Neural progenitor cell (in vitro differentiated cells): ENCODE measurements at regions not wholly inside any gene's neighbourhood (a gene's known extent, or its start where the extent isn't known, plus 50 kb on each side); places are given as distances from the start of the nearest gene placed in this dataset.

ENCODE experiments used
- CTCF ChIP-seq: fragments of 200-600 bp; sonication (generic); IDR thresholded peaks from 2 replicates; pipeline ENCODE4 v1.5.1; 2017; ENCODE audit warnings: antibody characterized with exemption, mild to moderate bottlenecking
- EZH2 ChIP-seq: fragments of 200-600 bp; sonication (generic); IDR thresholded peaks from 2 replicates; pipeline ENCODE4 v1.6.1; 2017; ENCODE audit warnings: antibody characterized with exemption, mild to moderate bottlenecking, moderate library complexity
- EZH2phosphoT487 ChIP-seq: fragments of 200-600 bp; sonication (generic); IDR thresholded peaks from 2 replicates; pipeline ENCODE4 v1.6.1; 2017; ENCODE audit warnings: antibody characterized with exemption

GRCh38 chr13:81591528-81592220, 1250.7 kb upstream of the SPRY2 start:
- TF ChIP-seq CTCF, result no peak
- no peak for TF ChIP-seq EZH2
- no peak for TF ChIP-seq EZH2phosphoT487
